IMR-90 (cell line): ENCODE measurements at regions not wholly inside any gene's neighbourhood (a gene's known extent, or its start where the extent isn't known, plus 50 kb on each side); places are given as distances from the start of the nearest gene placed in this dataset.

Experiments
- POLR2A ChIP-seq: IDR thresholded peaks from 2 replicates; pipeline ENCODE4 v1.6.1; 2012; ENCODE audit warnings: mild to moderate bottlenecking, low read depth, low read length
- SMC3 ChIP-seq: fragments of 150-350 bp; IDR thresholded peaks from 2 replicates; pipeline ENCODE4 v1.6.1; 2016; ENCODE audit warnings: low read depth, mild to moderate bottlenecking, antibody characterized with exemption, low read length, moderate library complexity
- TF ChIP-seq, protein P1 (sequence below): fragments of 150-350 bp; IDR thresholded peaks from 2 replicates; pipeline ENCODE4 v1.6.1; 2017; ENCODE audit warnings: mild to moderate bottlenecking, antibody characterized with exemption, low read length, low read depth
- TF ChIP-seq, protein P2 (sequence below): conservative IDR thresholded peaks from 2 replicates; pipeline ENCODE4 v1.5.1; 2012; ENCODE audit warnings: mild to moderate bottlenecking, low read depth, low read length, improper control_type of control experiment

DNA sequence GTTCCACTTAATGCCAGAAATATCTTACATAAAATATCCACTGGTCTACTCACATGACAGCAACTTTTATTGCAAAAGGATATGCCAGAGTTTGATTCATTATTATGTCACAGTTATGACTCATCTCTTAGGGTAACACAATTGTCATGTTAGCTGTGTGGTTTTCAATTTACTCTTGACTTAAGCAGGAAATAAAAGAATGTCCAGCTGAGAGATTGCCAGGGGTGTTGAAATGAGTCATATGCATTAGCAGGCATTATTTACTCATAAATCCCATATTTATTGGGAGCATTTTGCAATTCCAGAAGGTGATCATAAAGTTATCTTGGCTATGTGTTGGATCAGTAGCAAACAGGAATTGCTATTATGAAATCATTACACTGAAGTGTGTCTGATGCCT, 1164.6 kb upstream of the CDH18 start:
- TF ChIP-seq, protein P1, sequence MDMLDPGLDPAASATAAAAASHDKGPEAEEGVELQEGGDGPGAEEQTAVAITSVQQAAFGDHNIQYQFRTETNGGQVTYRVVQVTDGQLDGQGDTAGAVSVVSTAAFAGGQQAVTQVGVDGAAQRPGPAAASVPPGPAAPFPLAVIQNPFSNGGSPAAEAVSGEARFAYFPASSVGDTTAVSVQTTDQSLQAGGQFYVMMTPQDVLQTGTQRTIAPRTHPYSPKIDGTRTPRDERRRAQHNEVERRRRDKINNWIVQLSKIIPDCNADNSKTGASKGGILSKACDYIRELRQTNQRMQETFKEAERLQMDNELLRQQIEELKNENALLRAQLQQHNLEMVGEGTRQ, result no peak
- TF ChIP-seq, protein P2, sequence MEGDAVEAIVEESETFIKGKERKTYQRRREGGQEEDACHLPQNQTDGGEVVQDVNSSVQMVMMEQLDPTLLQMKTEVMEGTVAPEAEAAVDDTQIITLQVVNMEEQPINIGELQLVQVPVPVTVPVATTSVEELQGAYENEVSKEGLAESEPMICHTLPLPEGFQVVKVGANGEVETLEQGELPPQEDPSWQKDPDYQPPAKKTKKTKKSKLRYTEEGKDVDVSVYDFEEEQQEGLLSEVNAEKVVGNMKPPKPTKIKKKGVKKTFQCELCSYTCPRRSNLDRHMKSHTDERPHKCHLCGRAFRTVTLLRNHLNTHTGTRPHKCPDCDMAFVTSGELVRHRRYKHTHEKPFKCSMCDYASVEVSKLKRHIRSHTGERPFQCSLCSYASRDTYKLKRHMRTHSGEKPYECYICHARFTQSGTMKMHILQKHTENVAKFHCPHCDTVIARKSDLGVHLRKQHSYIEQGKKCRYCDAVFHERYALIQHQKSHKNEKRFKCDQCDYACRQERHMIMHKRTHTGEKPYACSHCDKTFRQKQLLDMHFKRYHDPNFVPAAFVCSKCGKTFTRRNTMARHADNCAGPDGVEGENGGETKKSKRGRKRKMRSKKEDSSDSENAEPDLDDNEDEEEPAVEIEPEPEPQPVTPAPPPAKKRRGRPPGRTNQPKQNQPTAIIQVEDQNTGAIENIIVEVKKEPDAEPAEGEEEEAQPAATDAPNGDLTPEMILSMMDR, result no peak
- TF ChIP-seq SMC3 (no peak), POLR2A (no peak)
